Uterus (tissue), 3 donors: ENCODE measurements at regions not wholly inside any gene's neighbourhood (a gene's known extent, or its start where the extent isn't known, plus 50 kb on each side); places are given as distances from the start of the nearest gene placed in this dataset.

Experiments used
- DNase-seq, 2 donors: peaks; one replicate each; pipeline ENCODE4 v3.0.0-alpha.2; 2019 to 2020
- H3K27ac ChIP-seq, 2 donors: fragments of 200-600 bp; sonication (generic); 1 replicate in 1 of 2; 2 replicates in 1 of 2; pipeline ENCODE4 v1.5.1; 2016 to 2018
- H3K27me3 ChIP-seq, 2 donors: fragments of 200-600 bp; sonication (generic); one replicate each; pipeline ENCODE4 v1.5.1; 2018 to 2019; ENCODE audit warnings: control low read depth in 1 of 2
- H3K36me3 ChIP-seq, 2 donors: fragments of 200-600 bp; sonication (generic); one replicate each; pipeline ENCODE4 v1.5.1; 2019; ENCODE audit warnings: control low read depth in 1 of 2
- H3K4me1 ChIP-seq, 2 donors: fragments of 200-600 bp; sonication (generic); one replicate each; pipeline ENCODE4 v1.5.1; 2018 to 2019; ENCODE audit warnings: control low read depth in 1 of 2
- H3K4me3 ChIP-seq, 2 donors: fragments of 200-600 bp; sonication (generic); 1 replicate in 1 of 2; 2 replicates in 1 of 2; pipeline ENCODE4 v1.5.1; 2018 to 2019; ENCODE audit warnings: mild to moderate bottlenecking in 1 of 2
- H3K9me3 ChIP-seq, 2 donors: fragments of 200-600 bp; sonication (generic); one replicate each; pipeline ENCODE4 v1.5.1; 2019; ENCODE audit warnings: control low read depth in 1 of 2
- CTCF ChIP-seq, 4 experiments: fragments of 200-600 bp in 2 of 4; fragments of 450-650 bp in 2 of 4; sonication (generic) in 2 of 4; IDR thresholded peaks; one replicate each; pipeline ENCODE4 v1.5.1; 2016 to 2019; ENCODE audit warnings: antibody characterized with exemption in 4 of 4, mild to moderate bottlenecking in 2 of 4, moderate library complexity in 1 of 4
- POLR2A ChIP-seq, 2 donors: fragments of 450-650 bp; IDR thresholded peaks; one replicate each; pipeline ENCODE4 v1.6.1; 2016; ENCODE audit warnings: antibody characterized with exemption in 2 of 2, mild to moderate bottlenecking in 1 of 2, moderate library complexity in 1 of 2
- intact Hi-C: fragments of 100-400 bp; cut with DNase I; formaldehyde crosslinking; loops from one replicate; pipeline ENCODE4 v1.15.1; 2023; ENCODE audit warnings: low total_unique reads
- donor health status: DM: yes; HTN: yes; CAD: no.

GRCh38 chr4:177671845-177672244 lies 229.6 kb upstream of the AGA start:
- Histone ChIP-seq H3K9me3 (no peaks in the 10 kb centered on the region), H3K4me1 (no peaks in the 10 kb centered on the region), H3K4me3 (no peak overlapping the region), H3K27ac (no peak overlapping the region), H3K27me3 (no peaks in the 10 kb centered on the region), H3K36me3 (no peaks in the 10 kb centered on the region)
- no peak for DNase-seq
- intact Hi-C loops: no loop called here
- TF ChIP-seq CTCF (IDR thresholded peaks at IDR 0.05): no peak
- no peak for TF ChIP-seq POLR2A (IDR thresholded peaks at IDR 0.05)

GRCh38 chr4:177673985-177674489 lies 231.8 kb upstream of the AGA start:
- H3K4me3 ChIP-seq: no peak overlapping the region
- no peak for DNase-seq
- H3K27me3 ChIP-seq: no peaks in the 10 kb centered on the region
- H3K4me1 ChIP-seq: no peaks in the 10 kb centered on the region
- H3K9me3 ChIP-seq: no peaks in the 10 kb centered on the region
- TF ChIP-seq POLR2A (IDR thresholded peaks at IDR 0.05) (no peak), CTCF (IDR thresholded peaks at IDR 0.05) (no peak)
- H3K27ac ChIP-seq: no peak overlapping the region
- no peaks in the 10 kb centered on the region for H3K36me3 ChIP-seq
- intact Hi-C loops: no loop called here

- no peak overlapping the region for H3K27ac ChIP-seq
- H3K9me3 ChIP-seq: no peaks in the 10 kb centered on the region
- intact Hi-C loops: no loop called here
- H3K27me3 ChIP-seq: no peaks in the 10 kb centered on the region
- no peaks in the 10 kb centered on the region for H3K4me1 ChIP-seq
- H3K4me3 ChIP-seq: no peak overlapping the region
- H3K36me3 ChIP-seq: no peaks in the 10 kb centered on the region
- no peak for DNase-seq
- TF ChIP-seq POLR2A (IDR thresholded peaks at IDR 0.05) (no peak), CTCF (IDR thresholded peaks at IDR 0.05) (no peak)
Measured at GRCh38 chr4:177680308-177680707, 238.1 kb upstream of the AGA start.

GRCh38 chr4:177681902-177682301 lies 239.7 kb upstream of the AGA start:
- intact Hi-C loops: no loop called here
- no peaks in the 10 kb centered on the region for H3K36me3 ChIP-seq
- TF ChIP-seq POLR2A (IDR thresholded peaks at IDR 0.05) (no peak), CTCF (IDR thresholded peaks at IDR 0.05) (no peak)
- no peak overlapping the region for H3K4me3 ChIP-seq
- no peaks in the 10 kb centered on the region for H3K27me3 ChIP-seq
- no peaks in the 10 kb centered on the region for H3K9me3 ChIP-seq
- no peak overlapping the region for H3K27ac ChIP-seq
- no peaks in the 10 kb centered on the region for H3K4me1 ChIP-seq
- no peak for DNase-seq

GRCh38 chr4:177687117-177687516 lies 244.9 kb upstream of the AGA start:
- intact Hi-C loops: no loop called here

More at GRCh38 chr4:177687117-177687516, 244.9 kb upstream of the AGA start:
- Histone ChIP-seq H3K27ac (no peak overlapping the region), H3K9me3 (no peaks in the 10 kb centered on the region), H3K4me3 (no peak overlapping the region), H3K27me3 (no peaks in the 10 kb centered on the region), H3K4me1 (no peaks in the 10 kb centered on the region), H3K36me3 (no peaks in the 10 kb centered on the region)
- DNase-seq: no peak
- TF ChIP-seq CTCF (IDR thresholded peaks at IDR 0.05) (no peak), POLR2A (IDR thresholded peaks at IDR 0.05) (no peak)
